Heart right ventricle (tissue), 16 donors: ENCODE measurements at regions not wholly inside any gene's neighbourhood (a gene's known extent, or its start where the extent isn't known, plus 50 kb on each side); places are given as distances from the start of the nearest gene placed in this dataset.

ENCODE experiments used
- ATAC-seq, 8 donors: fragments of 200-7000 bp; cut with Tn5 transposase; one replicate each; pipeline ENCODE4 v1.9.1; 2020; ENCODE audit warnings: mild to moderate bottlenecking in 8 of 8, moderate library complexity in 8 of 8, moderate number of reproducible peaks in 1 of 8
- DNase-seq, 2 donors: peaks; one replicate each; pipeline ENCODE4 v3.0.0-alpha.2; 2020
- H3K27ac ChIP-seq, 10 donors: fragments of 200-600 bp; sonication (generic) in 2 of 10; one replicate each; pipeline versions ENCODE4 v1.5.0 to v1.8.0; 2020 to 2022; ENCODE audit warnings: mild to moderate bottlenecking in 3 of 10
- H3K27me3 ChIP-seq, 7 donors: fragments of 200-600 bp; one replicate each; pipeline ENCODE4 v1.8.0; 2021 to 2022; ENCODE audit warnings: mild to moderate bottlenecking in 2 of 7
- H3K36me3 ChIP-seq, 9 donors: fragments of 200-600 bp; sonication (generic) in 1 of 9; one replicate each; pipeline versions ENCODE4 v1.5.0 to v1.8.0; 2020 to 2022; ENCODE audit warnings: mild to moderate bottlenecking in 2 of 9
- H3K4me1 ChIP-seq, 9 donors: fragments of 200-600 bp; sonication (generic) in 1 of 9; one replicate each; pipeline versions ENCODE4 v1.5.0 to v1.8.0; 2020 to 2022; ENCODE audit warnings: mild to moderate bottlenecking in 4 of 9
- H3K4me3 ChIP-seq, 10 donors: fragments of 200-600 bp; sonication (generic) in 2 of 10; one replicate each; pipeline versions ENCODE4 v1.5.0 to v1.8.0; 2020 to 2022; ENCODE audit warnings: mild to moderate bottlenecking in 7 of 10, moderate library complexity in 2 of 10
- H3K9me3 ChIP-seq, 11 donors: fragments of 200-600 bp in 10 of 11; sonication (generic) in 2 of 11; one replicate each; pipeline versions ENCODE4 v1.5.0 to v1.8.0; 2013 to 2022; ENCODE audit warnings: mild to moderate bottlenecking in 2 of 11, control low read depth in 1 of 11, moderate library complexity in 1 of 11
- WGBS, 2 donors: extraction: QIAGEN DNeasy Blood & Tissue Kit; methylation state at CpG; one replicate each; pipeline ENCODE4 v1.1.7; 2013; ENCODE audit warnings: inconsistent platforms in 1 of 2; 5-methylcytosine and 5-hydroxymethylcytosine counted together
- intact Hi-C, 10 donors: fragments of 100-400 bp; cut with DNase I; formaldehyde crosslinking; loops; one replicate each; pipeline versions ENCODE4 v1.11.1 to v1.14.2; 2022
- TF ChIP-seq, protein P1 (sequence below), 9 donors: fragments of 200-600 bp; sonication (generic) in 2 of 9; IDR thresholded peaks; one replicate each; pipeline versions ENCODE4 v1.5.0 to v1.8.0; 2021 to 2022; ENCODE audit warnings: antibody characterized with exemption in 9 of 9, mild to moderate bottlenecking in 5 of 9, moderate library complexity in 1 of 9
- donor health status: Arrhythmogenic right ventricular cardiomyopathy.
- donor health status: ischemic (EF 13 %, LVEDD 7.1; RV severe dilation, severe dysfunction).
- donor health status: healthy with polysubstance abuse.
- donor health status: DM: no; HTN: yes; CAD: no.
- donor health status: DM: no; HTN: no; CAD: no.
- donor health status: ischemic (EF 25% LVEDD 6.9; RV normal size, moderate dysfunction).
- donor health status: ischemic (EF 25% LVEDD 5.7; RV mildly dilated, moderate dysfunction).
- donor health status: healthy.
- donor health status: DM: yes; HTN: yes; CAD: no.
- donor health status: Ischemic cardiomyopathy.
- donor health status: ischemic (EF 35%, LVEDD 5.7; RV mildly dilated, moderate dysfunction).
- donor health status: nonischemic (EF 11% LVEDD 7.7; RV severe dilation, severe dysfunction).
- donor health status: DM: yes; HTN: yes; CAD: no.
- donor health status: PGD.
- donor health status: ischemic (EF 29% LVEDD 5.4; RV normal size, mild dysfunction).
- donor health status: nonischemic (EF 23%, LVEDD 6.1; RV moderate dilation, normal function).

DNA sequence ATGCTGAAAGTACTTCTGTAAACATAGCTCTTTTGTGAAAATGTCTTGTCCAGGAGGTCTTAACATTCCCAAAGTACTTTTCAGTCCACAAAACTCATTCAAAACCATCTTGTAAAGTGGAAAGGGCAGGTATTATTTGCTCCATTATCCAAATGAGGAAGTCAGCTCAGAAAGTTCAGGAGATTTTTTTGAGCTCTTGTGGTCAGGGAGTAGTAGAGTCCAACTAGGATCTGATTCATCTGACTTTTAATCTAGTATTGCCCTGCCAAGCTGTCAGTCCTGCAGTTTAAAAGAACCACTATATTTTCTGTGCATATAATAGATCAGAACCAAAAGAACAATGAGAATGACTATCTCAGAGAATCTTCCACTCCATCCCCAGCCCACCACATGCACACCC, 83.5 kb downstream of the FOXB1 start:
- Histone ChIP-seq H3K27ac (no peak overlapping the region), H3K9me3 (no peaks in the 10 kb centered on the region), H3K36me3 (no peaks in the 10 kb centered on the region), H3K4me3 (no peak overlapping the region), H3K4me1 (no peaks in the 10 kb centered on the region), H3K27me3 (peaks cover 0 to 38% (median 6%) of the 10 kb centered on the region in 7 donors)
- TF ChIP-seq, protein P1, sequence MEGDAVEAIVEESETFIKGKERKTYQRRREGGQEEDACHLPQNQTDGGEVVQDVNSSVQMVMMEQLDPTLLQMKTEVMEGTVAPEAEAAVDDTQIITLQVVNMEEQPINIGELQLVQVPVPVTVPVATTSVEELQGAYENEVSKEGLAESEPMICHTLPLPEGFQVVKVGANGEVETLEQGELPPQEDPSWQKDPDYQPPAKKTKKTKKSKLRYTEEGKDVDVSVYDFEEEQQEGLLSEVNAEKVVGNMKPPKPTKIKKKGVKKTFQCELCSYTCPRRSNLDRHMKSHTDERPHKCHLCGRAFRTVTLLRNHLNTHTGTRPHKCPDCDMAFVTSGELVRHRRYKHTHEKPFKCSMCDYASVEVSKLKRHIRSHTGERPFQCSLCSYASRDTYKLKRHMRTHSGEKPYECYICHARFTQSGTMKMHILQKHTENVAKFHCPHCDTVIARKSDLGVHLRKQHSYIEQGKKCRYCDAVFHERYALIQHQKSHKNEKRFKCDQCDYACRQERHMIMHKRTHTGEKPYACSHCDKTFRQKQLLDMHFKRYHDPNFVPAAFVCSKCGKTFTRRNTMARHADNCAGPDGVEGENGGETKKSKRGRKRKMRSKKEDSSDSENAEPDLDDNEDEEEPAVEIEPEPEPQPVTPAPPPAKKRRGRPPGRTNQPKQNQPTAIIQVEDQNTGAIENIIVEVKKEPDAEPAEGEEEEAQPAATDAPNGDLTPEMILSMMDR (IDR thresholded peaks at IDR 0.05): no peak
- DNase-seq: no peak
- intact Hi-C loops: loop anchor here in 1 of 10 donors (5.0 kb wide), 1 partner anchor 50 kb away; no protein-coding TSS in a partner anchor
- ATAC-seq: no peak

DNA sequence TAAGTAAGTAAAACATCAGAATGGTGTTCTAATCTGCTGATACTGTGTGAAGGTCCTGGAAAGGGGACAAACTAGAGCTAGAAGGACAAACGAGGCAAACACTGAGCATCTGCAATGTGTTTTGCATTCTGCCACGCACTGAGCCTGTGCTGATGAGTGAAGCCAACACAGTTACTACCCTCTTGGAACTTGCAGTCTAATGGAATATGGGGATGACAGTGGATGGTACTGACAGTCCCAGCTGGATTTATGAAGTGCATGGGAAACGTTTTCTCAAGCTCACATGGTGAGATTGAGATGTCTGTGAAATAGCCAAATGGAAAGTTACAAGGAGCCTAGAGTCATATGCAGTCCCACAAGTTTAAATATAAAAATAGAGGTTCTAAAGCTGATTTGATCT, 86.6 kb downstream of the FOXB1 start:
- H3K4me1 ChIP-seq: no peaks in the 10 kb centered on the region
- DNase-seq (no peak), ATAC-seq (no peak)
- no peak overlapping the region for H3K27ac ChIP-seq
- H3K27me3 ChIP-seq: peaks cover 0 to 43% (median 8%) of the 10 kb centered on the region in 7 donors
- 54 to 61% methylated on average over 3 of the region's 3 CpGs for WGBS, 2 donors
- H3K4me3 ChIP-seq: no peak overlapping the region
- TF ChIP-seq, protein P1 (IDR thresholded peaks at IDR 0.05): no peak
- H3K9me3 ChIP-seq: no peaks in the 10 kb centered on the region
- no peaks in the 10 kb centered on the region for H3K36me3 ChIP-seq
- intact Hi-C loops: no loop called here

DNA sequence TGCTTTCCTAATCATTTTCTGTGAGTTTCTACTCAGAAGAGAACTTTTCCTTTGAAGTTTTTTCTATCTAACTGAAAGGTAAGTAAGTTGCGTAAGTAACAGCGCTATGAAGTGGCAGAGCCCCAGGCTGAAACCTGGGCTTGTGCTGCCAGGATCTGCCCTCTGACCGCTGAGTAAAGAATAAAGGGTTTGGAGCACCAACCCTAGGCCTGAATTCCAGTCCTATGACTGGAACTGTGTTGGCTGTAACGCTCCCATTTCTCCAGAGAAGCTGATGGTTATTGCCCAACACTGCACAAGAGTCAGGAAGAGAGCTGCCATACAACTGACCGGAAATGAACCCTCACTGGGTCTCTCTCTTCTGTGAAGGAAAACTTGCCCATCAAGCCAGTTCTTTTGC, 87.0 kb downstream of the FOXB1 start:
- Histone ChIP-seq H3K9me3 (no peaks in the 10 kb centered on the region), H3K4me3 (no peak overlapping the region), H3K27ac (no peak overlapping the region), H3K36me3 (no peaks in the 10 kb centered on the region), H3K27me3 (peaks cover 0 to 43% (median 8%) of the 10 kb centered on the region in 7 donors), H3K4me1 (no peaks in the 10 kb centered on the region)
- TF ChIP-seq, protein P1 (IDR thresholded peaks at IDR 0.05): no peak
- no peak for DNase-seq
- ATAC-seq: peak in 2 of 8 donors; percentile 79 to 88
- WGBS, 2 donors: 82 to 84% methylated on average over 5 of the region's 5 CpGs
- intact Hi-C loops: no loop called here

DNA sequence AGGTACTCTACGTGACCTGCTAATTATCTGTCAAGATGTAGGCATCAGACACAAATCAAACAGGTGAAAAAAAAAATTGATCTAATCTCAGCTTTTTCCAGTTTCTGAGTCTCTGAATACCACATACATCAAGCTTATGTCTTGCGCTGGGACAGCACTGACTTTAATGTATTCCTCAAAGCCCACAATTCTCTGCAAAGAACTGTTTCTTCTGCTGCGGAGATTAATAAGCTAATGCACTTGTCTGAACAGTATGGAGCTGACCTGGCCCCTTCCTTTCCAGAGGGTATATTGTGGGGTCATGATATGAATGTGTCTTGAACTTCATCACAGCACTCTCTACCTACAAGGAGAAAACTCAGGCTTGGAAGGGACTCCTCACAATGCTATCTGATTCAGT, 87.8 kb downstream of the FOXB1 start:
- TF ChIP-seq, protein P1 (IDR thresholded peaks at IDR 0.05): no peak
- H3K9me3 ChIP-seq: peaks cover 0 to 6% (median 0%) of the 10 kb centered on the region in 11 donors
- 91% methylated on average over 3 of the region's 3 CpGs for WGBS, 2 donors
- H3K4me1 ChIP-seq: no peaks in the 10 kb centered on the region
- H3K4me3 ChIP-seq: no peak overlapping the region
- no peak overlapping the region for H3K27ac ChIP-seq
- ATAC-seq (no peak), DNase-seq (no peak)
- intact Hi-C loops: no loop called here
- H3K27me3 ChIP-seq: peaks cover 0 to 40% (median 8%) of the 10 kb centered on the region in 7 donors
- no peaks in the 10 kb centered on the region for H3K36me3 ChIP-seq
